ENCODE measurements at regions not wholly inside any gene's neighbourhood (a gene's known extent, or its start where the extent isn't known, plus 50 kb on each side); places are given as distances from the start of the nearest gene placed in this dataset.
"Not testable (repeated sequence)": the region's sequence is repeated elsewhere in the genome, so short reads cannot be mapped to it uniquely, and the experiment has no call there.

DNA sequence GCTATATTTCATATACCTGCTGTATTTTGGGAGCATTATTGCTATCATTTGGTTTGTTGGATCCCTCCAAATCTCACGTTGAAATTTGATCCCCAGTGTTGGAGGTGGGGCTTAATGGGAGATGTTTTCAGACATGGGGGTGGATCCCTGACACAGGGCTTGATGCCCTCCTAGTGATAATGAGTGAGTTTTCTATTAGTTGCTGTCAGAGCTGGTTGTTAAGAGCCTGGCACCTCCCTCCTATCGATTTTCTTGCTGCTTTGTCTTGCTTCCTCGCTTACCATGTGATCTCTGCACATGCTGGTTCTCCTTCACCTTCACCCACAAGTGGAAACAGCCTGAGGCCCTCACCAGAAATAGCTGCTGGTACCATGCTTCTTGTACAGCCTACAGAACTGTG, 259.9 kb upstream of the STARD13 start:
- peaks cover 0 to 1% of the 10 kb centered on the region in 2 donors for H3K36me3 Mint-ChIP-seq (ENCODE audit: insufficient read depth in 2 of 2)
- no peak for ATAC-seq (replicated peaks in 1 of 2)
- H3K27me3 Mint-ChIP-seq (ENCODE audit: low read depth) = no peaks in the 10 kb centered on the region
- no peak overlapping the region for H3K4me3 Mint-ChIP-seq
- peaks cover 44% of the 10 kb centered on the region for H3K4me1 Mint-ChIP-seq (ENCODE audit: low read depth)
- DNase-seq = no peak
- peak overlapping the region; percentile 71 for H3K27ac Mint-ChIP-seq
- H3K9me3 Mint-ChIP-seq = peaks cover 3 to 4% of the 10 kb centered on the region in 2 donors

DNA sequence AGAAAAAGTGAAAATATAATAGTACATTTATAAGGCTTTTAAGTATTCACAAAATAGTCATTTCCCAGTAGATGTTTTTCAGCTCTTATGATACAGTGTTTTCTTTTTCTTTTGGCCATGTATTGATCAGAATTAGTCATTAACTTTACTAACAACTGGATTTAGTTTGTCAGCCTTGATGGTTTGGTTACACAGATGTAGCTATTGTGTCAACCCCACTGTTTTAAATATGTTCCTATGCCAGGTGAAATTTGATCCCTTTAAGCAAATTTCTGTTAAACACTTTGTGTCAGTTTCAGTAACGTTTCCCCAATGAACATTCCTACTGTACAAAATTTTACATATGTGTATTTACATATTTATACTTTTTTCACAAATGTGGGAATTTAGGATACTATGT, 261.5 kb upstream of the STARD13 start:
- peaks cover 5% of the 10 kb centered on the region in 2 donors for H3K36me3 Mint-ChIP-seq (ENCODE audit: insufficient read depth in 2 of 2)
- no peaks in the 10 kb centered on the region for H3K27me3 Mint-ChIP-seq (ENCODE audit: low read depth)
- peaks cover 4 to 7% of the 10 kb centered on the region in 2 donors for H3K9me3 Mint-ChIP-seq
- ATAC-seq (replicated peaks in 1 of 2) = no peak
- peak overlapping the region in 1 of 2 donors; percentile 45 for H3K4me3 Mint-ChIP-seq
- peak overlapping the region; percentile 32 for H3K27ac Mint-ChIP-seq
- peaks cover 38% of the 10 kb centered on the region for H3K4me1 Mint-ChIP-seq (ENCODE audit: low read depth)
- no peak for DNase-seq

DNA sequence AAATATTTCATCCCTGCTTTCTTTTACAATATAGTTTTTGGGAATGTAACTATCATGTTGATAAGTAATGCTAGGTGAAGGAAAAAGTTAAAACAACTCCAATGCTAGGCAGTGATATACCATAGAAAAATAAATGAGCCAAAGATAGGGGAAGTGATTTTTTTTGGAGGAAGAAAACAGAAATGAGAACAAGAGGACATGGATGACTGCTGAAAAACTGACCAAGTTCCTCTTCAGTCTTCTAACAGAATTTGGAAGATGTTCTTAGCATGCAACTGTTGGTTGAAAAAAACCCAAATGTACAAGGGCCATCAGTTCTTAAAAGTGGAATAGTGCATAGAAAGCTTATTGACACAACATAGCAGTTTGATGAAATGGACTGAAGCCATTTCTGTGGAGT, 262.5 kb upstream of the STARD13 start:
- Mint-ChIP-seq H3K36me3 (ENCODE audit: insufficient read depth in 2 of 2) (peaks cover 5% of the 10 kb centered on the region in 2 donors), H3K4me1 (ENCODE audit: low read depth) (peaks cover 38% of the 10 kb centered on the region), H3K27ac (peak overlapping the region; percentile 11), H3K27me3 (ENCODE audit: low read depth) (no peaks in the 10 kb centered on the region), H3K4me3 (no peak overlapping the region), H3K9me3 (peaks cover 4 to 8% of the 10 kb centered on the region in 2 donors)
- ATAC-seq (replicated peaks in 1 of 2) (no peak), DNase-seq (no peak)

DNA sequence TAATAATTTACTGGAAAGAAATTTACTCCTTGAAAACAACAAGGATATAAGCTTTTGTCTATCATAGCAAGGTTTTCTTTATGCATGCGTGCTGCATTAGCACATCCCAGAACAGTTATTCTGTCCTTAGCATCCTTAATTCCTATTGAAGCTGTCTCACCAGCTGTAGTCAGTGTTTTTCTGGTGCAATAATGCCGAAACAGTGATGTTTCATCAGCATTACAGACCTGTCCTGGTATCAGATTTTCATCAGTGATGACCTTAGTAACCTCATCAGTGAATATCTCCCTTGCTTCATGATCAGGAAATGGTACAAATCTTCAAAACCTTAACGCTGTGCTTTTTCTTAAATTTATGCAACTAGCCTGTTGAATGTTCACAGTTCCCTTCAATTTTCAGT, 264.7 kb upstream of the STARD13 start:
- Mint-ChIP-seq H3K27ac (no peak overlapping the region), H3K9me3 (peaks cover 4 to 8% of the 10 kb centered on the region in 2 donors), H3K4me1 (ENCODE audit: low read depth) (peaks cover 29% of the 10 kb centered on the region), H3K4me3 (no peak overlapping the region), H3K27me3 (ENCODE audit: low read depth) (no peaks in the 10 kb centered on the region), H3K36me3 (ENCODE audit: insufficient read depth in 2 of 2) (peaks cover 5% of the 10 kb centered on the region in 2 donors)
- ATAC-seq (replicated peaks in 1 of 2) (no peak), DNase-seq (no peak)

DNA sequence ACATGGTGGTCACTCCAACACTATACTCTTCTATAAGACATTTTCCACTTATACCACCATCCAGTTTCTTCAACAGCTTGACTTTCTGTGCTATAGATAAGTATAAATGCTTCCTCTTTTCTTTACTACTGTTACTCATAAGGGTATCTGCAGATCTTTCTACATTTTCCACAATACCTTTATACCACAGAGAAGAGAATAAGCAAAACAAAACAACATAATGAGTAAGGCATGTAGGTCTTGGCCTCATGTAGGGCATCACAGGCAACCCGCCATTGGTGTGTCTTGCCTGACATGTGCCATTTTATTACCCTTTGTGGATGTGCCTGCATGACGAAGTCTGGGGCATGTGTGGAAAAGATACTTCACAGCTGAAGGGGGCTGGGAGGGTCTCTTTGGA, 265.3 kb upstream of the STARD13 start:
- Mint-ChIP-seq H3K27ac (peak overlapping the region; percentile 15), H3K36me3 (ENCODE audit: insufficient read depth in 2 of 2) (peaks cover 5% of the 10 kb centered on the region in 2 donors), H3K4me3 (no peak overlapping the region), H3K9me3 (peaks cover 4 to 7% of the 10 kb centered on the region in 2 donors), H3K27me3 (ENCODE audit: low read depth) (no peaks in the 10 kb centered on the region), H3K4me1 (ENCODE audit: low read depth) (peaks cover 23% of the 10 kb centered on the region)
- peak; percentile 72 to 77 for ATAC-seq (replicated peaks in 1 of 2)
- DNase-seq = no peak

DNA sequence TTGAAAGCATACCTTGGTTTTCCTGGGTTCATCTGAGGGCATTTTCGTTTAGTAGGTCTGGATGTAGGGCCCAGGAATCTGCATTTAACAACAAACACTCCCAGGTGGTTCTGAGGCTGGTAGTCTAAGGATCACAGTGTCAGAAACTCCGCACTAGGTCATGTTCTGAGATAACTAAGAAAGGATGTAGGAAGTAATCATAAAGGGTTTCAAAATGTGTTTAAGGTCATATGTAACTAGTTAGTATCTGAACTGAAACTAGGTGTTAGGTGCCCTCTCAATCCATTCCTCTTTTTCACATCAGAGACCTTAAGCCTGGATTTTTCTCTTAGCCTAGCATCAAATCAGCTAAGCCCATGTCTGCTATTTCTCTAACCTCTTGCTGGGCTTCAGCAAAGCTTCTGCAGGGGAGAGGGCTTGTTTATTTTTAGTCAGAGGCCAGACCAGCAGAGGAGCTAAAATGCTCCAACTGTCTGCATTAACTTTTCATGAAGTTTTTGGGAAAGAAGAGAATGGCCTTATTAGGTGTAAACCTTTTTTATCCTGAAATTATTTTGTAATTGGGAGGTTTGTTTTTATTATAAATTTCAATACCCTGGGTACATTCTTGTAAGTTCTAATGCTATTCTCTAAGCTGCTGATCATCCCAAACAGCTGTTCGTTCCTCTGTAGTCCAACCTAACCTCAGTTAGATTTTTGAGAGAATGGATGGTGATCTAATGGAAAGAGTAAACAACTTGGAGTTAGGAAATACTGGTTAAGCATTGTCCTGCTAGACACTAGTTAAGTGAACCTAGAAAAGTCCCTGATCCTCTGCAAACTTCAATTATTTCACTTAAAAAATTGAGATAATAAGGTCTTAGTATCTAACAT, 262.8 kb upstream of the RFC3 start:
- H3K27ac Mint-ChIP-seq = peak overlapping the region; percentile 31
- H3K27me3 Mint-ChIP-seq (ENCODE audit: low read depth) = peaks cover 7% of the 10 kb centered on the region
- ATAC-seq (replicated peaks in 1 of 2) = peak; percentile 46 to 87
- peaks cover 26% of the 10 kb centered on the region for H3K4me1 Mint-ChIP-seq (ENCODE audit: low read depth)
- peaks cover 5% of the 10 kb centered on the region in 2 donors for H3K36me3 Mint-ChIP-seq (ENCODE audit: insufficient read depth in 2 of 2)
- no peak for DNase-seq
- peaks cover 4 to 7% of the 10 kb centered on the region in 2 donors for H3K9me3 Mint-ChIP-seq
- H3K4me3 Mint-ChIP-seq = peak overlapping the region in 1 of 2 donors; percentile 52

DNA sequence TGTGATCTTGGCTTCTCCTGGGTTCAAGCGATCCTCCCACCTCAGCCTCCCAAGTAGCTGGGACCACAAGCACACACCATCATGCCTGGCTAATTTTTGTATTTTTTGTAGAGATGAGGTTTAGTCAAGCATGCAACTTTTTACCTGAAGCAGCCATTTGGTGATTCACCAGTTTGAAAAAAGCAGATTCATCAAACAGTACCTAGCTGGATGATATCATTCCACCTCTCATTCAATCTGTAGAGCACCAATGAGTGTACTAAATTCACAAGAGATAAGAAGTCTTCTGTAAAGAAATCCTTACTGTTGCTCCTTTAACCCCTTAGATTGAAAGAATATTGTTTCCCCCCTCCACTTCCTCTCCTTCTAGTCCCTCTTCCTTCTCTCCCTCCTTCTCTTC, 261.1 kb upstream of the RFC3 start:
- Mint-ChIP-seq H3K9me3 (peaks cover 0 to 2% of the 10 kb centered on the region in 2 donors), H3K4me1 (ENCODE audit: low read depth) (peaks cover 16% of the 10 kb centered on the region), H3K27me3 (ENCODE audit: low read depth) (peaks cover 7% of the 10 kb centered on the region), H3K27ac (peak overlapping the region; percentile 20), H3K4me3 (no peak overlapping the region), H3K36me3 (ENCODE audit: insufficient read depth in 2 of 2) (no peaks in the 10 kb centered on the region)
- DNase-seq (no peak), ATAC-seq (replicated peaks in 1 of 2) (peak; percentile 41 to 55)

DNA sequence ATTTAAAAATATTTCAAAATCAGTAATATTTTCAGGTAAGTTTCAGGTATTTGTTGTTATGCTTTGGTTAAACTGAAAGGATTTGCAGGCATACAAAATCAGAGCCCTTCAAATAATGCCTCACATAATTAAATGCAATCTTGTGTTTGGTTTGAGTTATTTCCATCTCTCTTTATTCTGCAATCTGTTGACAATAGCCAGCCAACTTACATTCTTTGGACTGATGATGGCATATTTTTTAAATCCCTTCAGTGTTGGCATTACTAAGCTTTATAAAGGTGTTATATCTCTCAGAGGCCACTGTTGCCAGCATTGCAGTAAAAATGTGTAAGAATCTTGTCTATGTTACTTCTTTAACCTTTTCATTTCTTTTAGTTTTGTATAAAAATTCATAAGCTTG, 257.2 kb upstream of the RFC3 start:
- no peak for DNase-seq
- H3K4me3 Mint-ChIP-seq = no peak overlapping the region
- no peak overlapping the region for H3K27ac Mint-ChIP-seq
- H3K9me3 Mint-ChIP-seq = no peaks in the 10 kb centered on the region
- H3K36me3 Mint-ChIP-seq (ENCODE audit: insufficient read depth in 2 of 2) = no peaks in the 10 kb centered on the region
- ATAC-seq (replicated peaks in 1 of 2) = no peak
- H3K4me1 Mint-ChIP-seq (ENCODE audit: low read depth) = peaks cover 8% of the 10 kb centered on the region
- peaks cover 7% of the 10 kb centered on the region for H3K27me3 Mint-ChIP-seq (ENCODE audit: low read depth)

DNA sequence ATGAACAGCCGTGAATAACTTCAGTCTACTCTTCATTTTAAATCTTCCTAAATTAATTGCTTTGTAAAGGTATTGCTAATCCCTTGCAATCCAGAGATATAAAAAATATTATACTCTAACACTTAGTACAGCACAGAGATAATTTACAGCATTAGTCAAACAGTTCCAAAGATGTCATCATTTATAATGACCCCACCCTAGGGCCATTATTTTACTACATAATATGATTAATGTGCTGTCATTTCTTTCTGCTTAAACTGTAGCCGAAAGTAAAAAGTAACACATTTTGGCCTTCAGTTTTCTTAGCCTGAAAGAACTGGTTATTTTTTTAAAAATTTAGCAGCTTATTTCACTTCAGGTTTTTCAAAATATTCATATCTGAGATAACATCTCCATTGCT, 256.3 kb upstream of the RFC3 start:
- ATAC-seq (replicated peaks in 1 of 2) = no peak
- H3K27ac Mint-ChIP-seq = no peak overlapping the region
- H3K4me1 Mint-ChIP-seq (ENCODE audit: low read depth) = peaks cover 7% of the 10 kb centered on the region
- H3K27me3 Mint-ChIP-seq (ENCODE audit: low read depth) = peaks cover 7% of the 10 kb centered on the region
- no peaks in the 10 kb centered on the region for H3K36me3 Mint-ChIP-seq (ENCODE audit: insufficient read depth in 2 of 2)
- DNase-seq = no peak
- H3K9me3 Mint-ChIP-seq = no peaks in the 10 kb centered on the region
- no peak overlapping the region for H3K4me3 Mint-ChIP-seq

DNA sequence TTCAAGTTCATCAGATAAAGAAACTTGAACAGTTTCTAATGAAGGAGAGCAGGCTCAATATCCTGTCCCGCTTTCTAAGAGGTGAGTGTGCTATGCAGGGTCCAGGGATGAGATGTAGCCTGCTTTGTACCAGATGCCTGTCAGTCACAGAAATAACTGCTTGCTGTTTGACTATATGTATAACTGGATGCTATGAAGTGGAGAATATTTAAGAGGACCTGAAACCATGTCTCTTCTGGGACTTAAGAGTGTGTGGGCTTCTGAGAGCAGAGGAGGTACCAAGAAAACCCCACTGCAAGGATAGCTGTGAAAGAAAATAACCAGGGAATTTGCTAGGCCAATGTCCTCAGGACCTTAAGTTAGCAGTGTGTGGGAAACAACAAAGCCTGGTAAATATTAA, 246.3 kb upstream of the RFC3 start:
- no peaks in the 10 kb centered on the region for H3K36me3 Mint-ChIP-seq (ENCODE audit: insufficient read depth in 2 of 2)
- no peak overlapping the region for H3K27ac Mint-ChIP-seq
- DNase-seq (no peak), ATAC-seq (replicated peaks in 1 of 2) (no peak)
- peaks cover 6% of the 10 kb centered on the region for H3K4me1 Mint-ChIP-seq (ENCODE audit: low read depth)
- peaks cover 0 to 1% of the 10 kb centered on the region in 2 donors for H3K9me3 Mint-ChIP-seq
- no peaks in the 10 kb centered on the region for H3K27me3 Mint-ChIP-seq (ENCODE audit: low read depth)
- no peak overlapping the region for H3K4me3 Mint-ChIP-seq

DNA sequence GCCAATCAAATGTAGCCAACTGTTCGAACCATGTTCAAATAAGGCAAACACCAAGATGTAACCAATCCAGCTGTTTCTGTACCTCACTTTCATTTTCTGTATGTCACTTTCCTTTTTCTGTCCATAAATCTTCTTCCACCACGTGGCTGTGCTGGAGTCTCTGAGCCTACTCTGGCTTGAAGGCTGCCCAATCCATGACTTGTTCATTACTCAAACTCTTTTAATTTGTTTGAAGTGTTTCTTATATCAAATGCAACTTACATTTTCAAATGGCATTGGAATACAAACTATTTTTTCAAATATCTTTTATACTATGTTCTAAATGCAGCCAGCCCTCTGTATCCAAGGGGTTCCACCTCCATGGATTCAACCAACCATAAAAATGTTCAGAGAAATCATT, 245.6 kb upstream of the RFC3 start:
- not testable (repeated sequence) for DNase-seq; H3K27ac Mint-ChIP-seq; H3K4me3 Mint-ChIP-seq; ATAC-seq (replicated peaks in 1 of 2); H3K4me1 Mint-ChIP-seq (ENCODE audit: low read depth); H3K9me3 Mint-ChIP-seq; H3K27me3 Mint-ChIP-seq (ENCODE audit: low read depth); H3K36me3 Mint-ChIP-seq (ENCODE audit: insufficient read depth in 2 of 2)

DNA sequence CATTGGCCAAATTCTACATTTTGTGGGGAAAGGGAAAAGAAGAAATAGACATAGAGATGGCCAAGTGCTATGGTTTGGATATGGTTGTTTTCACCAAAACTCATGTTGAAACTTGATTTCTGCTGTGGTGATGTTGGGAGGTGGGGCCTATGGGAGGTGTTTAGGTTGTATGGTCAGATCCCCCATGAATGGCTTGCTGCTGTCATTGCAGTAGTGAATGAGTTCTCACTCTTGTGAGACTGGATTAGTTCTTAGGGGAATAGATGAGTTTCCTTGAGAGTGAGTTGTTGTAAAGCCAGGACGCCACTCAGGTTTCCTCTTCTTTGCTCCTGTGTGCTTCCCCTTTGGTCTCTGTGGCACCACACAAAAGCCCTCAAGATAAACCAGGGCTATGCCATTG, 242.6 kb upstream of the RFC3 start:
- peak; percentile 32 to 71 for ATAC-seq (replicated peaks in 1 of 2)
- H3K36me3 Mint-ChIP-seq (ENCODE audit: insufficient read depth in 2 of 2) = no peaks in the 10 kb centered on the region

DNA sequence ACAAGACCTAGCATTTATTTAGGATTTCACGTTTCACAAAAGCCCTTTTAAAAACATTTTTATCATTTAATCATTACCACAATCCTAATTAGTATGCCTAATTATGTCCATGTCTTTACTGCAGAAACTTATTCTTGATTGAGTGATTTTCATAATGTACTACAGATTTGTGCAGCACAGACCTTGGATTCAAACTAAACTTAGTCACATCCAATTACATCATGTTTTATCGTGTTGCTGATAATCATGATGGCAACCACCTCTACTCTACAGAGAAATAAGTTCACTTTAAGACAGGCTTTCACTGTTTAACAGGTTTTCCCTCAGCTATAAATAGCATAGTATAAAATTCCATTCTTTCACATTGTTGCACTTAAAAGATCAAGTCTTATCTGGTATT, 240.9 kb upstream of the RFC3 start:
- Mint-ChIP-seq H3K27me3 (ENCODE audit: low read depth) (no peaks in the 10 kb centered on the region), H3K4me1 (ENCODE audit: low read depth) (peaks cover 6% of the 10 kb centered on the region), H3K36me3 (ENCODE audit: insufficient read depth in 2 of 2) (no peaks in the 10 kb centered on the region), H3K9me3 (no peaks in the 10 kb centered on the region), H3K27ac (no peak overlapping the region), H3K4me3 (no peak overlapping the region)
- DNase-seq (no peak), ATAC-seq (replicated peaks in 1 of 2) (no peak)

More for the DNA sequence above, 242.6 kb upstream of the RFC3 start:
- Mint-ChIP-seq H3K4me1 (ENCODE audit: low read depth) (peaks cover 6% of the 10 kb centered on the region), H3K27me3 (ENCODE audit: low read depth) (no peaks in the 10 kb centered on the region), H3K4me3 (no peak overlapping the region), H3K9me3 (peaks cover 0 to 1% of the 10 kb centered on the region in 2 donors), H3K27ac (no peak overlapping the region)
- peak in 1 of 2 donors; percentile 4 for DNase-seq

DNA sequence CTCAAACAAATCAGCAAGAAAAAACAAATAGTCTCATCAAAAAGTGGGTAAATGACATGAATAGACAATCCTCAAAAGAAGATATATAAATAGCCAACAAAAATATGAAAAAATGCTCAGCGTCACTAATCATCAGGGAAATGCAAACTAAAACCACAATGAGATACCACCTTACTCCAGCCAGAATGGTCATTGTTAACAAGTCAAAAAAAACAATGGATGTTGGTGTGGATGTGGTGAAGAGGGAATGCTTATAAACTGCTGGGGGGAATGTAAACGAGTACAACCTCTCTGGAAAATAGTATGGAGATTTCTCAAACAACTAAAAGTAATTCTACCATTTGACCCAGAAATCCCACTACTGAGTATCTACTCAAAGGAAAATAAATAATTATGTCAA, 239.2 kb upstream of the RFC3 start:
- H3K36me3 Mint-ChIP-seq (ENCODE audit: insufficient read depth in 2 of 2) = no peaks in the 10 kb centered on the region
- H3K27me3 Mint-ChIP-seq (ENCODE audit: low read depth) = no peaks in the 10 kb centered on the region
- H3K4me1 Mint-ChIP-seq (ENCODE audit: low read depth) = no peaks in the 10 kb centered on the region
- H3K9me3 Mint-ChIP-seq = no peaks in the 10 kb centered on the region
- H3K27ac Mint-ChIP-seq = no peak overlapping the region
- no peak overlapping the region for H3K4me3 Mint-ChIP-seq
- no peak for ATAC-seq (replicated peaks in 1 of 2)
- DNase-seq = no peak
